ENCODE measurements at regions not wholly inside any gene's neighbourhood (a gene's known extent, or its start where the extent isn't known, plus 50 kb on each side); places are given as distances from the start of the nearest gene placed in this dataset.

DNA sequence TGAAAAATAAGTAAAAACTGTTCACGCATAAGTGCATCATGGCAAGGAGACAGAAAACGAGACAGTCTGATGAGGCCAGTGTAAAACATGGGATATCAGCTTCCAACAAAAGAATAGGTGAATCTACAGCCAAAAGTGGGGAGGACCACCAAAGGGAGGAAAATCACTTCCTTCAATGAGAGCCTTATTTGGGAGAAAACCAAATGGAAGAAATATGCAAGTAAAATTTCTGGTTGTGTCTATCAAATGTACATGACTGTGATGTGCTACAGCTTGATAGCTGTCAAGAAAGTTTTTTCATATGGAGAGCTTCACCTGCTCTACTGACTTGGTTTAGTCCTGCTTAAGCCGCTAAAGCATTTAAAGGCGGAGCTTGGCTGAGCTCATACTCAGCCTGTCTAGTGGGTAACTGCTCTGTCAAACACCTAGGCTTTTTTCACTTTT is 66.2 kb downstream of the MAGEA1 start (continued):
- TF ChIP-seq, protein P1, sequence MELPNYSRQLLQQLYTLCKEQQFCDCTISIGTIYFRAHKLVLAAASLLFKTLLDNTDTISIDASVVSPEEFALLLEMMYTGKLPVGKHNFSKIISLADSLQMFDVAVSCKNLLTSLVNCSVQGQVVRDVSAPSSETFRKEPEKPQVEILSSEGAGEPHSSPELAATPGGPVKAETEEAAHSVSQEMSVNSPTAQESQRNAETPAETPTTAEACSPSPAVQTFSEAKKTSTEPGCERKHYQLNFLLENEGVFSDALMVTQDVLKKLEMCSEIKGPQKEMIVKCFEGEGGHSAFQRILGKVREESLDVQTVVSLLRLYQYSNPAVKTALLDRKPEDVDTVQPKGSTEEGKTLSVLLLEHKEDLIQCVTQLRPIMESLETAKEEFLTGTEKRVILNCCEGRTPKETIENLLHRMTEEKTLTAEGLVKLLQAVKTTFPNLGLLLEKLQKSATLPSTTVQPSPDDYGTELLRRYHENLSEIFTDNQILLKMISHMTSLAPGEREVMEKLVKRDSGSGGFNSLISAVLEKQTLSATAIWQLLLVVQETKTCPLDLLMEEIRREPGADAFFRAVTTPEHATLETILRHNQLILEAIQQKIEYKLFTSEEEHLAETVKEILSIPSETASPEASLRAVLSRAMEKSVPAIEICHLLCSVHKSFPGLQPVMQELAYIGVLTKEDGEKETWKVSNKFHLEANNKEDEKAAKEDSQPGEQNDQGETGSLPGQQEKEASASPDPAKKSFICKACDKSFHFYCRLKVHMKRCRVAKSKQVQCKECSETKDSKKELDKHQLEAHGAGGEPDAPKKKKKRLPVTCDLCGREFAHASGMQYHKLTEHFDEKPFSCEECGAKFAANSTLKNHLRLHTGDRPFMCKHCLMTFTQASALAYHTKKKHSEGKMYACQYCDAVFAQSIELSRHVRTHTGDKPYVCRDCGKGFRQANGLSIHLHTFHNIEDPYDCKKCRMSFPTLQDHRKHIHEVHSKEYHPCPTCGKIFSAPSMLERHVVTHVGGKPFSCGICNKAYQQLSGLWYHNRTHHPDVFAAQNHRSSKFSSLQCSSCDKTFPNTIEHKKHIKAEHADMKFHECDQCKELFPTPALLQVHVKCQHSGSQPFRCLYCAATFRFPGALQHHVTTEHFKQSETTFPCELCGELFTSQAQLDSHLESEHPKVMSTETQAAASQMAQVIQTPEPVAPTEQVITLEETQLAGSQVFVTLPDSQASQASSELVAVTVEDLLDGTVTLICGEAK (IDR thresholded peaks at IDR 0.05) = peak; percentile 61
- TF ChIP-seq, protein P1 (CRISPR knock-in tag; IDR thresholded peaks at IDR 0.05) = no peak
- 0 out of 2 replicates have a peak, but pooled peaks have one; percentile 4 for TF ChIP-seq NFIC (IDR thresholded peaks at IDR 0.05)
- no peak for TF ChIP-seq SMARCB1 (IDR thresholded peaks at IDR 0.05; ENCODE audit: insufficient read length, low read depth)
- TF ChIP-seq BHLHE40 (IDR thresholded peaks at IDR 0.05; ENCODE audit: low read length) = peak; percentile 83
- TF ChIP-seq JUND (IDR thresholded peaks at IDR 0.05; ENCODE audit: borderline replicate concordance, low read depth, low read length) = peak; percentile 91
- 0 out of 3 replicates have a peak, but pooled peaks have one; percentile 27 for TF ChIP-seq JUND (tag; IDR thresholded peaks at IDR 0.05; ENCODE audit: borderline replicate concordance, low read depth, low read length)
- 0 out of 2 replicates have a peak, but pooled peaks have one; percentile 47 for TF ChIP-seq SREBF1 (IDR thresholded peaks at IDR 0.05; ENCODE audit: borderline replicate concordance, low read depth, low read length)
- TF ChIP-seq RAD21 (CRISPR knock-in tag; conservative IDR thresholded peaks at IDR 0.05 in 1 of 2, IDR thresholded peaks at IDR 0.05 in 1 of 2) = peak in 1 of 2 experiments; percentile 10; a peak in 1 of 4 replicates
- TF ChIP-seq HDAC2 (IDR thresholded peaks at IDR 0.05) = 0 out of 2 replicates have a peak, but pooled peaks have one; percentile 29
- TF ChIP-seq TBP (optimal IDR thresholded peaks at IDR 0.05; ENCODE audit: low read depth, low read length) = peak; percentile 45
- no peak for TF ChIP-seq NCOA6 (IDR thresholded peaks at IDR 0.05)
- TF ChIP-seq, protein P2, sequence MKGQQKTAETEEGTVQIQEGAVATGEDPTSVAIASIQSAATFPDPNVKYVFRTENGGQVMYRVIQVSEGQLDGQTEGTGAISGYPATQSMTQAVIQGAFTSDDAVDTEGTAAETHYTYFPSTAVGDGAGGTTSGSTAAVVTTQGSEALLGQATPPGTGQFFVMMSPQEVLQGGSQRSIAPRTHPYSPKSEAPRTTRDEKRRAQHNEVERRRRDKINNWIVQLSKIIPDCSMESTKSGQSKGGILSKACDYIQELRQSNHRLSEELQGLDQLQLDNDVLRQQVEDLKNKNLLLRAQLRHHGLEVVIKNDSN (CRISPR knock-in tag; IDR thresholded peaks at IDR 0.05) = no peak
- TF ChIP-seq, protein P3, sequence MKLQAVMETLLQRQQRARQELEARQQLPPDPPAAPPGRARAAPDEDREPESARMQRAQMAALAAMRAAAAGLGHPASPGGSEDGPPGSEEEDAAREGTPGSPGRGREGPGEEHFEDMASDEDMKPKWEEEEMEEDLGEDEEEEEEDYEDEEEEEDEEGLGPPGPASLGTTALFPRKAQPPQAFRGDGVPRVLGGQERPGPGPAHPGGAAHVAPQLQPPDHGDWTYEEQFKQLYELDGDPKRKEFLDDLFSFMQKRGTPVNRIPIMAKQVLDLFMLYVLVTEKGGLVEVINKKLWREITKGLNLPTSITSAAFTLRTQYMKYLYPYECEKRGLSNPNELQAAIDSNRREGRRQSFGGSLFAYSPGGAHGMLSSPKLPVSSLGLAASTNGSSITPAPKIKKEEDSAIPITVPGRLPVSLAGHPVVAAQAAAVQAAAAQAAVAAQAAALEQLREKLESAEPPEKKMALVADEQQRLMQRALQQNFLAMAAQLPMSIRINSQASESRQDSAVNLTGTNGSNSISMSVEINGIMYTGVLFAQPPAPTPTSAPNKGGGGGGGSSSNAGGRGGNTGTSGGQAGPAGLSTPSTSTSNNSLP (IDR thresholded peaks at IDR 0.05; ENCODE audit: borderline replicate concordance, low read depth, low read length) = 0 out of 2 replicates have a peak, but pooled peaks have one; percentile 17
- TF ChIP-seq NONO (IDR thresholded peaks at IDR 0.05; ENCODE audit: low read depth in 2 of 2, low read length in 1 of 2) = peak in 1 of 2 experiments; percentile 99; a peak in 2 of 4 replicates
- TF ChIP-seq ZNF384 (IDR thresholded peaks at IDR 0.05; ENCODE audit: low read depth, low read length) = 0 out of 2 replicates have a peak, but pooled peaks have one; percentile 8
- peak in 1 of 2 experiments; percentile 23; a peak in 1 of 4 replicates for TF ChIP-seq SIX5 (IDR thresholded peaks at IDR 0.05; ENCODE audit: borderline replicate concordance in 1 of 2, insufficient read depth in 1 of 2, low read depth in 1 of 2, low read length in 2 of 2)

Data from K562 (cell line).